HG03442 (cell line): ENCODE measurements at regions not wholly inside any gene's neighbourhood (a gene's known extent, or its start where the extent isn't known, plus 50 kb on each side); places are given as distances from the start of the nearest gene placed in this dataset.
"Not testable (repeated sequence)": the region's sequence is repeated elsewhere in the genome, so short reads cannot be mapped to it uniquely, and the experiment has no call there.

ENCODE experiments used
- ATAC-seq: cut with Tn5 transposase; IDR thresholded peaks from one replicate; pipeline ENCODE4 v1.9.1; 2021; ENCODE audit warnings: mild to moderate bottlenecking, moderate library complexity; ENCODE audit not compliant: unreplicated experiment

DNA sequence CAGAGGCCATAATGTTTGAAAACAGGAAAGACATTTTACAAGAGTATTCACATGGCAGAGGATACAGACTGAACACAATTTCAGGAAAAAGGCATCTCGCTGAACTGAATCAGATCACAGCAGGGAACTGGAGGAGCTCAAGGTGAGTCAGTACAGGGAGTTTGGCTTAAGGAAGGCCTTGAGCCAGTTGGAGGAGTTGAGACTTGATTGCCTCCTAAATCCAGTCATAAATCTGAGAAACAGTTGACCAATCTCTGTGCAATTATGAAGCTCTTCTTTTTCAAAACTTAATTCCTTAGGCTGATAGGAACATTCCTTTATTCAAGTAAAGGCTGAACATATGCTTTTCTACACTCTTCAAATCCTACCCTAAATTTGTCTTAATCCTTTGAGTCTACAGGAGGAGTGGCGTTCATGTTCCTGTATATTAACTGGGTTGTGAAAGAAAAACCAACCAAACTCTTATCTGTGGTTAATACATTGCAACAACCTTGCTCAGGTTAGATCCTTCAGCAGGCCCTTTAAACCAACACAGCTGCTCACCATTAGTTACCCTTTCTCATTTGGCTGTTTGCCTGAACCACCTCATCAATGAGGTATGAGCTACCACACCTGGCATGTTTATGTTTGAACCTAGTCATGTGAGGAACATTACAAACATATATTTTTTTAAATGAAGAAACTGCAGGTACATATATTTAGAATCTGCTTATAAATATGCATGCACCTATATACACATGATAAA is 404.1 kb upstream of the ATP11B start:
- ATAC-seq: no peak

DNA sequence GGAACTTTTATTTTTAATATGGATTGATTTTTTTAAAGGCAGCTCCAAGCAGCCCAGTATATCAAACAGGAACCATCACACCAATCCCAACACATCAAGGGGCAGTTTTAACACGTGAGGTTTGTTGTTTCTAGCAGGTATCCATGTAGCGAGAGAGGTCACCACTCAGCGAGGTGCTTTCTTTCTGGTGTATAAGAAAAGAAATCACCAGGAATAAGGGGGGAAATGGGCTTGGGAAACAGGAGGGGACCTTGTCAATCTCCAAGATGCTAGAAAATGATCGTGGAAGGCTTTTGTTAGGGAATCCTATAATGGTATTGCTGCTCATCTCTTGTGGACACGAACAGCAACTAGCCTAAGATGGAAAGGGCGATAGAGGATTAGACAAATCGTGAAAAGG is 402.9 kb upstream of the ATP11B start:
- no peak for ATAC-seq

DNA sequence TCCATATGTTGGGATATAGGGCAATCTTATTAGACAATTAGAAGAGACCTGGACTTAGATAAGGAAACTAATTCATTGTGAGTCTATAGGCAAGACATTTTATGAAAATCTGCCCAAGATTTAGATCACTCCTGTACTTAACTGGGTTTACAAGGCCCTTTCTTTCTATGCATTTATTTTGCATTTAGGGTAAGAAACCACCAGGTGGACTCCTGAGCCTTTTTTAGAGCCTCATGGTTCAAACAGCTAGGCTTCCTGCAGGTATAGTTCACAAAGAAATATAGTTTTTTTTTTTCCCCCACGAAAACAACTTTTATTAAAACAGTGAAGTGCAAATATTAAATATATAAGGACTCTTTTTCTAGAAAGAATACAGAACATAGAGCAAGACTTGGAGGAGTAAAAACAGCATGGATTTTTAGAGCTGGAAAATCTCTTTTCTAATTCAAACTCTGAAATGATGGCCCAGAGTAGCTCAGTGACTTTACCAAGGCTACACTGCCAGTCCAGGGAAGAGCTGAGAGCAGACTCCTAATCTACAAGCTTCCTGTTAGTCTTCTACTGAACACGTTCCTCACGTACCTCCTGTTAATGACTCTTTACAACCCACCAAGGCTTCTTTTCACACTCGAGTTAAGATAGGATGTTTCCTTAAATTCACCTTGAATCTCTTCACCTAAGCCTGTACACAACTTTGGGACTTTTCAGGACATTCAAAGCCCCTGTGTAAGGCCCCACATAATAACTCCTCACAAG is 400.9 kb upstream of the ATP11B start:
- no peak for ATAC-seq

DNA sequence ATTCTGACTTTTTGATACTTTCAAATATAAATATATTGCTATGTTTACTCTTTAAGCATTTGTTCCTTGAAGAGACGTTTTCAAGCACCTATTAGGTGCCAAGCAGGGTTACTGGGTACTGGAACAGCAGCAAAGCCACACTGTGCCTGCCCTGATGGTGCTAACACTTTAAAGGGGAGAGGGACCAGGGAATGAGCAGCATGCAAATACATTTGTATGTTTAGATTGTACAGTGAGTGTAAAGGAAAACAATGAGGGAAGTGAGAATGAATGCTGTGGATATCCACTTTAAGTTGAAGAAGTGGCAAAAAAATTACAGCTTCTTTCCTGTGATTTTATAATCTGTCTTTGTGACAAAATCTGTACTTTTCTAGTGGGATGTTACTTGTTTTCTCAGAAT is 400.2 kb upstream of the ATP11B start:
- no peak for ATAC-seq

DNA sequence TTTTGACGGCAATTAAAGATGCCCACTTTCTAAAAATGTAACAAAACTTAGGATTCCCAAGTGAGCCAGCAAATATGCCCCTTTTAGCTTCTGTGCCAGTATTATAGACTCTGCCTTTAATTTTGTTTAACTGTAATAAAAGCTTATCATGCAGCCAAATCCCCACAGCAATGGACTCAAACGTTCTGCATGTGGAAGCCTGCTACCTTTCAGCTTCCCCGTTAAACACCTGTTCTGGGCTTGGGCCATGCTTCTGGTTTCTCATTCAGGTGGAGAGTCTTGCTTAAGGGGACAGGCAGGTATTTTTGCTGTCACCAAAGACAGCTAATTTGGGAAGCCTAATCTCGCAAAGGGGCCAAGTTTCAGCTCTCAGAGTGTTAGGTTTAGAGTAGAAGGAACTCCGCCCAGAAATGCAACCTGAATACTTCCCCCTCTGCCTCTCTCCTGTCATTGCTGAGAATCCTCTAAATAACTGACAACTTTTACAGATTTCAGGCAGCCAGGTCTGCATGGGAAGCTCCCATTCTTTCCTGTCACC is 399.4 kb upstream of the ATP11B start:
- ATAC-seq: no peak

DNA sequence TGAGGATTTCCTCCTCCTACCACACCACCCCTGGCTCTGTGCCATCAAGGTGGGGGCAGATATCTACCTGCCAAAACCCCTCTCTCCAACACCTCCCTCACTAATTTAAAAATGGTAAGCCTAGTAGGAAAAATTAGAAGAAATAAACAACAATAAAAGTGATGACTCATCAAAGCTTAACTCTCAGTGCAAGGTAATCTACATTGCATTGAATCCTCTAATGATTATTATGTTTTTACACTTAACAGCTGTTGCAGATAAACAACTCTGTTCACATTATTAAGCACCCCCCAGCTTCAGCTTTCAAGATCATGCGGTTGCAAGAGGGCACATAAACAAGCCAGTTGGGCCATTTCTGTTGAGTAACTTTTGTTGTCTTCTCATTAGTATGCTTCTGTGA is 396.1 kb upstream of the ATP11B start:
- no peak for ATAC-seq

DNA sequence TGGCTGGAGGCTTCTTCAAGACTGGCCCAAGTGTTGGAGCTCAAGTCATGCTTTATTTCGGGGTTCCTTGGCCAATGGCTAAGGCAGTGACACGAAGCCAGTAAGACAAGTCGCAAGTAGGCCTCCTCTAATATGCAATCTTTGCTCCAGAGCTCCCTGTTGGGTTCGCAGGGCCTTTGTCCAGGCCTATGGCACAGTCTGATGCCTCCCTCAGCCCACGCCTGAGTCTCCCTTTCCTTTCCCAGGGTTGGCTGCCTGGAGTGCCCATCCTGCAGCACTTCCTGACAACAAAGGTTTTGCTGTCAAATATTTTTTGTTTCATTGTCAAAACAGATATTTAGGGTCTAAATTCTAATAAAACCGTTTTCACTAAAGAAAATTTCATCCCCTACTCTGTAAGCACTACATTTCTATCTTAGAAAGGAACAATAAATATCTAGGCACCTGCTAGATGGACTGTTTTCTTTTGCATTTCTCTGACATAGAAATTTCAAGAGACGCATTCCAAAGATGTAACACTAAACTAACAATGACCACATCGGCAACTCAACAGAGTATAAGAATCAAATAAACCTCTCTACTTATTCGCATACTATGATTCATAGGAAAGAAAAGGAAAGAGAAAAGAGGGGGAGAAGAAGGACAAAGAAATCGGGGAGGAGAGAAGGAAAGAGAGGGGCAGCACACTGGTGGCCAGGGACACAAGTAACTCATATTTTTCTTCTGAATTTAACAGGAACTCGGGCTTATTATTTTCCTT is 393.1 kb upstream of the ATP11B start:
- no peak for ATAC-seq

DNA sequence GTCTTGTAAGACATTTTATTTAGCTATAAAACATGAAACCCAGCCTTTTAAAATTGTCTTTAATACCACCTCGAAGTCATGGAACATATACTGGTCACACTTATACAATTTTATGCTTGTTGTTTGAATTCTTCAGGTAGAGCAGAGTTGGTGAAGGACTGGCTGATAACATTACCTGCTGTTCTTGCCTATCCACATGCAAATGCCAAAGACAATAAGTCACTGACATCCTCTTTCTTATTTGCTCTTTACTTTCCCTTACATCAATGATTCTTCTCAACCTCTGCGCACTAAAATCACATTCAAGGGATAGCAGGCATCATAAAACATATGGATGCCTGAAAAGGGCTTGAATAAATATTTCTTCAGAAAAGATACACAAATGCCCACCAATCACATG is 392.5 kb upstream of the ATP11B start:
- ATAC-seq: no peak

DNA sequence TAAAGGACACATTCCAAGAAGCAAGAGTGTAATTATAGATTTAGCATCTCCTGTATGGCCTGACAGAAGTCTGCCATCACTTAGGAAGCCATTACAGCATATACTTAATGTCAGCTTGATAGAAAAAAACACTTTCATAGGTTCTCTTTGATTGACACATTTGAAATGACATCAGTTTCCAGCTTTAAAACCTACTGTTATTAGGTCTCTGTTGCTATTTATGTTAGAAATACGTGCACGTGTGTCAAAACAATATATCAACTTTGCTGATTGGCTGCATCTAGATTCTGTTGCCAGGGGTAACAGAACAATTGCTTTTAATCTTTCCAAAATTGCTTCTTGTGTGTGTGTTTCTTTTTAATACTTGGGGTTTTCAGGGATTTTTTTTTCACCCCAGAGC is 389.3 kb upstream of the ATP11B start:
- no peak for ATAC-seq

DNA sequence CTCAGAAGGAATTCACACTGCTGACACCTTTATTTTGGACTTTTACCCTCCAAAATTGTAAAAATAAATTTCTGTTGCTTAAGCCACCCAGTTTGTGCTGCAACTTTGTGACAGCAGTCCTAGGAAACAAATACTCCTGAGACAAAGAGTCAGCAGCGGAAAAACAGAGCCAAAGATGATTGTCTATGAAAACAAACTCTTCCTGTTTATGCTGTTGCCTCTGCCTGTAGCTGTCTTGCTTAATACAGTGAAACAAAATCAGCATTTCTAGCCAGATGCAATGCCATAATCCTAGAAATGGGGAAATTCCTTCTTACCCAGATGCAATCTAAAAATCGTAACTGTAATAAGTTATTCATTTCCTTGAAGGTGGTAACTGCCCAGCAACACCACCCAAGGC is 387.5 kb upstream of the ATP11B start:
- ATAC-seq: no peak

DNA sequence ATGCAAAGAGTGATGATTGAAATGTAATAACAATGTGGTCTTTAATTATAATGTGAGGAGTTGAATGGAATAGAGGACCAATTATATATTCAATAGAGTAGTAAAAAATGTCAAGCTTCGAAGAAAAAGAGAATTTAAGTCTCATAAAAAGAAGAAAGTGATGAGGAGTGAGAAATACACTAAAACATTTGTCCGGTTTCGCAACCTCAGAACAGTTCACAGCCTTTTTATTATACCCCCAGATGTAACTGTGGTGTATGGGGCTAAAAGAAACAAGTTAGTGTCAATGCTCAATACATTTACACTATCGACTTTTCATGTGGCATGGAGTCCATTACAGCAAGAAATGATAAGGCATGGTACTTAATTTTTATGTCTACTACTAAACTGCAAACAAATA is 386.5 kb upstream of the ATP11B start:
- no peak for ATAC-seq

DNA sequence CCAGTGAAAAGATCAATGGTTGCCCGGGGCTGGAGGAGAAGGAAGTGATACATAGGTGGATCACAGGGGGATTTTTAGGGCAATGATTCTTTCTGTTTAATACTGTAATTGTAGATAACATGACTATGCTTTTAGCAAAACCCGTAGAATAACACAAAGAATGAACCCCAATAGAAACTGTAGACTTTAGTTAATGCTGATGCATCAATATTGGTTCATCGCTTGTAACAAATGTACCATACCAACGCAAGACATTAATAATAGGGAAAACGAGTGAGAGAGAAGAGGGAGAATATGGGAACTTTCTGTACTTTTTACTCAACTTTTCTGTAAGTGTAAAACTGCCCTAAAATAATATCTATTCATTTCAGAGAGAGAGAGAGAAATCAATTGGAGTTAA is 383.3 kb upstream of the ATP11B start:
- ATAC-seq: no peak

DNA sequence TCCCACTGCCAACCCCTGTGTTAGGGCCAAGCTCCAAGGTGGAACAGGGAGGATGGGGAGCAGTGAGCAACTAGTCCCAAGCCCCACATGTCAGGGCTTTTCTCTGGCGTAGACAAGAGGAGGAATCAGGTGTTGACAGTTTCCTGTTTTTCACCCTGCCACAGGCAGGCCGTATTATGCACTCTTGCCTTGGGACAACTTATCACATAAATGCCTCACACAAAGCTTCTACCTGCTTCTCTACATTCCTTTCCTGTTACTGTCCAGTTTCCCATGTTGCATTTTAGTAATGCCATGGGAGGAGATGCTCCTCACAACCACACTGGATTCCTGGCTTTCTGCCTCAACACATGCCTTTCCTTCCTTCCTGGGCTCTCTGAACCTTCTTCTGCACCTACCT is 381.2 kb upstream of the ATP11B start:
- no peak for ATAC-seq

DNA sequence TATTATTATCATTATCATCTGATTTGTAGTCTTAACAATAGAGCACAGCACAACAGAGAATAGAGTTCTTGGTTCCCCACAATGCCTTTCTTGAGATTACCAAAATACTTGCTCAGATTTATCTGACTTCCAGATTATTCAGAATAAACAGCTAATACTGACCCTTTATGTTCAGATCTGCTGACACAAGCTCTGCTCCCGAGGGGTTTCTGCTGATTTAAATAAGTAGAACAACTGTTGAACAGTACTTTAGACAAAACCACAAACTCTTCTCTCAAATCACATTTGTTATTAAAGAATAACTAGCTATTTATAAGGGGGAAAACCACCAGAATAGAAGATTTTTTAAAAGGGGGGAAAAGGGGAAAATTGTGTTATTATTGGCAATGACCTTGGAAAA is 380.2 kb upstream of the ATP11B start:
- no peak for ATAC-seq

DNA sequence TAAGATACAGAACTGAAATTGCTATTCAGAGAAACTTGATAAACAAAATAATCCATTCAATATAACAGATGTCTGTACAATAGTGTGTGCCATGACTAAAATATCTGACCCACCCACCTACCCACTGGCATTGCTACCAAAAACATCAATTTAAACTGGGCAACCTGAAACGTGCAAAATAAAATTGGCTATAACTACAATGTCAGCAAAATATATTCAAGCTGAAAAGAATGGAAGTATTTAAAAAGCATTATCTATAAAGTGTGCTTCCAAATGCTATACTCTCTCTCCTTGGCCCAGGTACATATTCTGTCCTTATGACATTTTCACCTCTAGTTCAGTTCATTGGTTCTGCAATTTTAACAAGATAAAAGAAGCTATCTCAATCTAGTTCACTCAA is 379.6 kb upstream of the ATP11B start:
- ATAC-seq: no peak

DNA sequence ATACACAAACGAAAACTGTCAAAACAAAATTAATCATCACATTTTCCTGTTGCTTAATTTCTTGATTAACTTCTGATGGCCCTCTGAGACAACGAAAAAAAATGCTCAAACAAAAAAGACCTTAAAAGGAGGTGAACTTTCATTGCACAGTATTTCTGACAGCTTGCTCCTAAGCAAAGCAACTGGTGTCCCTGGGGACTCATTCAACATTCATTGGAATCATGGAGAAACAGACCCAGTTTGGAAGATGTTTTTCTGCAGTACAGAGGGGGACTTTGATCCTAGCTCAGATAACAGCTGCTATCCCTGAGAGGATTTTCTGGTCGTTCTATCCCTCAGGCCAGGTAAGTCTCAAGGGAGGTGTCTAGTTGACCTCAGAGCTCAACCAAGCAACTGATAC is 378.7 kb upstream of the ATP11B start:
- ATAC-seq: no peak

DNA sequence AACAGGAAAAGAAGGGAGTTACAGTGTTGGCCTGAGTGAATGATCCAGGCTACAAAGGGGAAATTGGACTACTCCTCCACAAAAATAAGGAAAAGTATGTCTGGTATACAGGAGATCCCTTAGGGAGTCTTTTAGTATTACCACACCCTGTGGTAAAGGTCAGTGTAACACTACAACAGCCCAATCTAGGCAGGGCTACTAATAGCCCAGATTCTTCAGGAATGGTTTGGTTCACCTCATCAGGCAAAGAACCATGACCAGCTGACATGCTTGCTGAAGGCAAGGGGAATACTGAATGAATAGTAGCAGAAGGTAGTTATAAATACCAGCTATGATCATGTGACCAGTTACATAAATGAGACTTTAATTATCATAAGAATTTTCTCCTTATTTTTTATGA is 372.6 kb upstream of the ATP11B start:
- no peak for ATAC-seq

DNA sequence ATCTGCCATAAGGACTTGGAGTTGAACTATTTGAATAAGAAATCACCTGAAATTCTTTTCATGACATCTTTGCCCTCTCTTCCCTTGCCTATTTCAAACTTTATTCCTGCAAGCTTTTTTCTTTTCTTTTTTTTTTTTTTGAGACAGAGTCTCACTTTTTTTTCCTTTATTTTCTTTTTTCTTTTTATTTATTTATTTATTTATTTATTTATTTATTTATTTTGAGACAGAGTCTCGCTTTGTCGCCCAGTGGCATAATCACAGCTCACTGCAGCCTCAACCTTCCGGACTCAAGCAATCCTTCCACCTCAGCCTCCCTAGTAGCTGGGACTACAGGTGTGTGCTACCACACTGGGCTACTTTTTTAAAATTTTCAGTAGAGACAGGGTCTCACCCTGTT is 369.3 kb upstream of the ATP11B start:
- ATAC-seq: no peak

DNA sequence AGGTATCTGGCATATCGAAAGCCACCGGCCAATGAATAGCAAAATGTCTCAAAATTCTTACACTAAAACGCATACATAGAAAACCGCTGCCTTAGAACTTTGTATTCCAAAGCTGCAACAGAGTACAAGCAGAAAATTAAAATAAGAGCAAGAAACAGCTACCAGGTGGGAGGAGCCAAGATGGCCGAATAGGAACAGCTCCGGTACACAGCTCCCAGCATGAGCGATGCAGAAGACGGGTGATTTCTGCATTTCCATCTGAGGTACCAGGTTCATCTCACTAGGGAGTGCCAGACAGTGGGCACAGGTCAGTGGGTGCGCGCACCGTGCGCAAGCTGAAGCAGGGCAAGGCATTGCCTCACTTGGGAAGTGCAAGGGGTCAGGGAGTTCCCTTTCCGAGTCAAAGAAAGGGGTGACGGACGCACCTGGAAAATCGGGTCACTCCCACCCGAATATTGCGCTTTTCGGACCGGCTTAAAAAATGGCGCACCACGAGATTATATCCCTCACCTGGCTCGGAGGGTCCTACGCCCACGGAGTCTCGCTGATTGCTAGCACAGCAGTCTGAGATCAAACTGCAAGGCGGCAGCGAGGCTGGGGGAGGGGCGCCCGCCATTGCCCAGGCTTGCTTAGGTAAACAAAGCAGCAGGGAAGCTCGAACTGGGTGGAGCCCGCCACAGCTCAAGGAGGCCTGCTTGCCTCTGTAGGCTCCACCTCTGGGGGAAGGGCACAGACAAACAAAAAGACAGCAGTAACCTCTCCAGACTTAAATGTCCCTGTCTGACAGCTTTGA is 367.2 kb upstream of the ATP11B start:
- not testable (repeated sequence) for ATAC-seq

DNA sequence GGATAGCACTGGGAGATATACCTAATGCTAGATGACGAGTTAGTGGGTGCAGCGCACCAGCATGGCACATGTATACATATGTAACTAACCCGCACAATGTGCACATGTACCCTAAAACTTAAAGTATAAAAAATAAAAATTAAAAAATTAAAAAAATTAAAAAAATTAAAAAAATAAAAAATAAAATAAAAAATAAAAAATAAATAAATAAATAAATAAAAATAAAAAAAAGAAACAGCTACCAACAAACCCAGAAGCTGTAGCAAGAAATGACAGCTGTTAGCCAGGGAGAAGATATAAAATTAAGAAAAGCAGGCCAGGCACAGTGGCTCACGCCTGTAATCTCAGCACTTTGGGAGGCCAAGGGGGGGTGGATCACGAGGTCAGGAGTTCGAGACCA is 361.3 kb upstream of the ATP11B start:
- not testable (repeated sequence) for ATAC-seq

DNA sequence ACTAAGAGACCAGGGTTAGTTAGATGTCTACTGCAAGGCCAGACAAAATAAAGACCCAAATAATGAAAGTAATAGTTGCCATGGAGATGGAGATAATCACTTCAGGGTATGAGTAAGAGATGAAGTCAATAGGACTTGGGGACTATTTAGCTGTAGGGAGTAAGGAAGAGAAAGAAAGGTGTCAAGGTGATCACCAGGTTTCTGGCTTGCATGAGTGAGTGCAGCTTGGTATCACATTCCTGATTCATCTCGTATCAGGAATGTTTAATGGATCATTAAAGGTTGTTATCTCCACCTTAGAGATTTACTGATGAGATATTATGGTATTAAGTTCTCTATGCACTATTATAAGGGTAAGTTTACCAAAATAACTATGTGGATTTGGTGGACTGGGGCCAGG is 357.4 kb upstream of the ATP11B start:
- ATAC-seq: no peak
